SK-N-SH treated with all-trans-retinoic acid at 6 μM for 48 hours (cell line): ENCODE measurements at regions not wholly inside any gene's neighbourhood (a gene's known extent, or its start where the extent isn't known, plus 50 kb on each side); places are given as distances from the start of the nearest gene placed in this dataset.

Source experiments
- CSDC2 ChIP-seq: fragments of 250-450 bp; sonication (Bioruptor Pico); IDR thresholded peaks from 2 replicates; pipeline ENCODE4 v1.5.0; 2020; ENCODE audit warnings: mild to moderate bottlenecking, moderate library complexity
- CSRNP3 ChIP-seq: fragments of 250-450 bp; sonication (Bioruptor Pico); IDR thresholded peaks from 2 replicates; pipeline ENCODE4 v1.5.1; 2021; ENCODE audit warnings: mild to moderate bottlenecking, moderate library complexity
- PATZ1 ChIP-seq: fragments of 250-450 bp; sonication (Bioruptor Pico); IDR thresholded peaks from 2 replicates; pipeline ENCODE4 v1.8.0; 2020; ENCODE audit warnings: mild to moderate bottlenecking, moderate library complexity, borderline replicate concordance
- POU6F1 ChIP-seq: fragments of 250-450 bp; sonication (Bioruptor Pico); IDR thresholded peaks from 2 replicates; pipeline ENCODE4 v1.8.0; 2021; ENCODE audit warnings: low read depth, mild to moderate bottlenecking, moderate library complexity, borderline replicate concordance
- RARB ChIP-seq: fragments of 250-450 bp; sonication (Bioruptor Pico); IDR thresholded peaks from 2 replicates; pipeline ENCODE4 v1.8.0; 2021; ENCODE audit warnings: mild to moderate bottlenecking, moderate library complexity
- TCF4 ChIP-seq: fragments of 250-450 bp; sonication (Bioruptor Pico); IDR thresholded peaks from 2 replicates; pipeline ENCODE4 v1.8.0; 2021; ENCODE audit warnings: mild to moderate bottlenecking, moderate library complexity, borderline replicate concordance
- ZFP3 ChIP-seq: fragments of 250-450 bp; sonication (Bioruptor Pico); IDR thresholded peaks from 2 replicates; pipeline ENCODE4 v1.5.0; 2020; ENCODE audit warnings: mild to moderate bottlenecking, moderate library complexity
- ZFP30 ChIP-seq: fragments of 450-650 bp; formaldehyde crosslinking; IDR thresholded peaks from 2 replicates; pipeline ENCODE4 v1.5.0; 2022; ENCODE audit warnings: mild to moderate bottlenecking, moderate library complexity
- ZNF565 ChIP-seq: fragments of 450-650 bp; formaldehyde crosslinking; conservative IDR thresholded peaks from 2 replicates; pipeline ENCODE4 v1.5.0; 2020; ENCODE audit warnings: low read depth, mild to moderate bottlenecking, moderate library complexity

- TF ChIP-seq CSDC2 (CRISPR knock-in tag) = no peak
- TF ChIP-seq ZNF565 (CRISPR knock-in tag) = no peak
- TF ChIP-seq PATZ1 (CRISPR knock-in tag) = no peak
- TF ChIP-seq TCF4 (CRISPR knock-in tag) = no peak
- TF ChIP-seq POU6F1 (CRISPR knock-in tag) = no peak
- TF ChIP-seq ZFP3 (CRISPR knock-in tag) = no peak
- no peak for TF ChIP-seq ZFP30 (CRISPR knock-in tag)
- no peak for TF ChIP-seq CSRNP3 (CRISPR knock-in tag)
- no peak for TF ChIP-seq RARB (CRISPR knock-in tag)
Measured at GRCh38 chr11:92286709-92287108, 62.1 kb downstream of the FAT3 start.
